Natural killer cell treated with Interleukin-12 subunit alpha and Interleukin-12 subunit beta and Interleukin-15 and Interleukin-18, amount 100 ng/mL, for 72 hours (primary cell): ENCODE measurements at regions not wholly inside any gene's neighbourhood (a gene's known extent, or its start where the extent isn't known, plus 50 kb on each side); places are given as distances from the start of the nearest gene placed in this dataset.
"Not testable (repeated sequence)": the region's sequence is repeated elsewhere in the genome, so short reads cannot be mapped to it uniquely, and the experiment has no call there.

Experiments
- ATAC-seq, 2 donors: fragments of 150-1000 bp; cut with Tn5 transposase in 1 of 2; sonication (Bioruptor Pico), chemical (Tn5 transposase) in 1 of 2; 2 replicates each; pipeline ENCODE4 v1.10.0; 2021
- DNase-seq: peaks from one replicate; pipeline ENCODE4 v3.0.0; 2022; ENCODE audit warnings: low spot score
- H3K27ac Mint-ChIP-seq, 2 donors: 1 replicate in 1 of 2; 2 replicates in 1 of 2; pipeline ENCODE4 v1.8.0; 2022; ENCODE audit warnings: mixed read lengths in 2 of 2, mild to moderate bottlenecking in 1 of 2, moderate library complexity in 1 of 2
- H3K27me3 Mint-ChIP-seq, 2 donors: 1 replicate in 1 of 2; 2 replicates in 1 of 2; pipeline ENCODE4 v1.8.0; 2022; ENCODE audit warnings: mixed read lengths in 2 of 2
- H3K36me3 Mint-ChIP-seq: one replicate; pipeline ENCODE4 v1.8.0; 2022; ENCODE audit warnings: mixed read lengths
- H3K4me1 Mint-ChIP-seq, 2 donors: 1 replicate in 1 of 2; 2 replicates in 1 of 2; pipeline ENCODE4 v1.8.0; 2022; ENCODE audit warnings: low read depth in 2 of 2, mixed read lengths in 2 of 2, mild to moderate bottlenecking in 1 of 2
- H3K4me3 Mint-ChIP-seq: one replicate; pipeline ENCODE4 v1.8.0; 2022; ENCODE audit warnings: mixed read lengths
- H3K9me3 Mint-ChIP-seq: 2 replicates; pipeline ENCODE4 v1.8.0; 2022; ENCODE audit warnings: mixed read lengths

DNA sequence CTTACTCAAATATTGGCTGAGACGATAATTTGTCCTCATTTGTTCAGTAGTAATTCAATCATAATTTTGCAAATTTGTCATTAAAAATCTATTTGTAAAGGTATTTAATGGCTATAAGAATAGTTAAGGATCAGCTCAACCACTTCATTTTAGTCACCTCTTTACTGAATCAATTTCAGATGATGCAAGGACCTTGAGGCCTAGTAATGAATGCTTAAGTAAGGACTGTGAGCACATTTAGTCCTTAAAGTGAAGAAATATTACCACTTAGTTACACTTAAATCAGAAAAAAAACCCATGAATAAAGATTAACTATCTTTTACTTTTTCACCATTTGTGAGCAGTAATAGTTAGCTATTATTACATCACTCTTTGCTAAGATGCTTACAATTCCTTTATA is 778.9 kb downstream of the CCDC85A start:
- ATAC-seq (no peak), DNase-seq (no peak)
- Mint-ChIP-seq H3K27ac (no peak overlapping the region), H3K27me3 (no peaks in the 10 kb centered on the region), H3K4me1 (no peaks in the 10 kb centered on the region), H3K36me3 (peaks cover 12% of the 10 kb centered on the region), H3K4me3 (no peak overlapping the region), H3K9me3 (peaks cover 8% of the 10 kb centered on the region)

DNA sequence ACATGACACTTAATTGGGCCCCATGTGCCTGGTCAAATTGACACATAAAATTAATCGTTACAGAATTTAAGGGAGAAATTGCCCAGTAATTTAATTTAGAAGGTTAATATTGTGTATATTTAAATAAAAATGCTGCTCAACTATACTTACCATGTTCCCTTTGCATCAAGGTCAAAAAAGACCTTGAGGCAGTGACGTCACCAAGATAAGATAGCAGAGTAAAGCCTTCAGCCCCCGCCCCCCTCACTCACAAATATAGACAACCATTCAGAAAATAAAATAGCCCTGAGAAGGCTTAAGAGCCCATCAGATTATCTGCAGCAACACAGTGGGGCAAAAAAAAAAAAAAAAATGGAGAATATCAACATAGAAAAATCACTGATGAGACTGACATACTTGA is 785.7 kb downstream of the CCDC85A start:
- Mint-ChIP-seq H3K4me3 (no peak overlapping the region), H3K27ac (no peak overlapping the region), H3K4me1 (no peaks in the 10 kb centered on the region), H3K27me3 (no peaks in the 10 kb centered on the region), H3K36me3 (peaks cover 4% of the 10 kb centered on the region), H3K9me3 (peaks cover 26% of the 10 kb centered on the region)
- no peak for ATAC-seq
- no peak for DNase-seq

DNA sequence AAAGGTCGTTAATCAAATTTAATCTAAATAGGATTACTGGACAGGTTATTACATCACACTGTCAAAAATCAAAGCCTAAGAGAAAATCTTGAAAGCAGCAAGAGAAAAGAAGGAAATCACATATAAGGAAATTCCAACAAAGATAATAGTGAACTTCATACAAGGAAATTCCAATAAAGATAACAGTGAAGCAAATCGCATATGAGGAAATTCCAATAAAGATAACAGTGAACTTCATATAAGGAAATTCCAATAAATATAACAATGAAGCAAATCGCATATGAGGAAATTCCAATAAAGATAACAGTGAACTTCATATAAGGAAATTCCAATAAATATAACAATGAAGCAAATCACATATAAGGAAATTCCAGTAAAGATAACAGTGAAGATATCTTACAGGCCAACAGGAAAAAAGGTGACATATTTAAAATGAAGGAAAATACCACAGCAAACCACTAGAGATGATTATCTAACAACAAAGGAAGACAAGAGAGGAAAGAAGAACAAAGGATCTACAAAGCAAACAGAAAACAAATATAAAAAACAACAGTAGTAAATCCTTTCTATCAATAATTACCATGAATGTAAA is 787.7 kb downstream of the CCDC85A start:
- ATAC-seq (no peak), DNase-seq (no peak)
- peaks cover 26% of the 10 kb centered on the region for H3K9me3 Mint-ChIP-seq
- peaks cover 4% of the 10 kb centered on the region for H3K36me3 Mint-ChIP-seq
- H3K27ac Mint-ChIP-seq: no peak overlapping the region
- H3K4me1 Mint-ChIP-seq: no peaks in the 10 kb centered on the region
- no peaks in the 10 kb centered on the region for H3K27me3 Mint-ChIP-seq
- no peak overlapping the region for H3K4me3 Mint-ChIP-seq

DNA sequence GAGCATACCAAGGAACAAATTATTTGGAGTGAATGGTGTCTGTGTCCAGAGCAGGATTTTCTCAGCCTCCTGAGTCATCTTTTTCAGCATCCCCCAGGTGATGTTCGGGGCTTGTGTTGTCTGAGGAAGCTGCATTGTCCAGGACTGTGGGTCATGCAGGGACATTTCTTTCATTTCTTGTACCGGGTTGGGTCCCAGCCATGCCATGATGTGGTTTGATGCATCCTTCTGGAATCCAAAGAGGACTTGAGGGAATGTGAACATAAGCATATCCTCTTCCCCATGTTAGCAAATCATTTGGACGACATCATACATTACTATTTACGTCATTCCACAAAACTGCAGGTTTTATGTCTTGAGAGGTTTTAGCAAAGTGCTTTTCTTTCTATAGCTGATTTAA is 797.8 kb downstream of the CCDC85A start:
- peaks cover 22% of the 10 kb centered on the region for H3K9me3 Mint-ChIP-seq
- DNase-seq (no peak), ATAC-seq (no peak)
- H3K4me3 Mint-ChIP-seq: no peak overlapping the region
- no peaks in the 10 kb centered on the region for H3K27me3 Mint-ChIP-seq
- no peaks in the 10 kb centered on the region for H3K4me1 Mint-ChIP-seq
- no peak overlapping the region for H3K27ac Mint-ChIP-seq
- H3K36me3 Mint-ChIP-seq: peaks cover 10% of the 10 kb centered on the region

DNA sequence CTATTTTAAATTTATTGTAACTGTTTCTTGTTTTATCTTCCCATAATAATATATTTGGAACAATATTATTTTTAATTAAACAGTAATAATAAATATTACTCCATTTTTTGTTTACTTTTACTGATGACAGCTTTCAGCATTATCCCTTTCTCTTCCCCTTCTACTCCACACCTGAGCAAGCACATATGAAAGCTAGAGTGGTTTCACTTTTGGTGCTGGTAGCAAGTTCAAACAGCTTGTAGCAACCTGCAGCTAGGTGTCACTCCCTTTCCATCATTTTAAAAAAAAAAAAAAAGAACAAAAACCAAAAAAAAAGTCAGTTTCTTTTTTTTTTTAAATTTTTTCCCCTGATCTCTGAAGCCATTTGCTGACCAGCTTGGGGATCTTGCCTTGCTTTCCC is 801.8 kb downstream of the CCDC85A start:
- ATAC-seq (no peak), DNase-seq (no peak)
- no peak overlapping the region for H3K27ac Mint-ChIP-seq
- H3K9me3 Mint-ChIP-seq: peaks cover 13% of the 10 kb centered on the region
- H3K36me3 Mint-ChIP-seq: peaks cover 6% of the 10 kb centered on the region
- no peaks in the 10 kb centered on the region for H3K27me3 Mint-ChIP-seq
- no peaks in the 10 kb centered on the region for H3K4me1 Mint-ChIP-seq
- no peak overlapping the region for H3K4me3 Mint-ChIP-seq

DNA sequence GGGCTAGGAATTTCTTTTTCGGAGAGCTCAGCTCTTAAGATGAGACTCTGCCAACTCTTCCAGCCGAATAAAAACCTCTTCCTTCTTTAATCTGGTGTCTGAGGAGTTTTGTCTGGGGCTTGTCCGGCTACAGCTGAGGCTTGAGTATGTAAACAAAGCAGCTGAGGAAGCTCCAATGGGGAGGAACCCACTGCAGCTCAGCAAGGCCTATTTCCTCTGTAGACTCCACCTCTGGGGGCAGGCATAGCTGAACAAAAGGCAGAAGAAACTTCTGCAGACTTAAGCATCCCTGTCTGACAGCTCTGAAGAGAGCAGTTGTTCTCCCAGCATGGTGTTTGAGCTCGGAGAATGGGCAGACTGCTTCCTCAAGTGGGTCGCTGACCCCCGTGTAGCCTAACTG is 838.7 kb downstream of the CCDC85A start:
- Mint-ChIP-seq H3K9me3 (peaks cover 15% of the 10 kb centered on the region), H3K4me1 (no peaks in the 10 kb centered on the region), H3K36me3 (peaks cover 6% of the 10 kb centered on the region), H3K27me3 (no peaks in the 10 kb centered on the region), H3K4me3 (no peak overlapping the region), H3K27ac (no peak overlapping the region)
- ATAC-seq (no peak), DNase-seq (no peak)

DNA sequence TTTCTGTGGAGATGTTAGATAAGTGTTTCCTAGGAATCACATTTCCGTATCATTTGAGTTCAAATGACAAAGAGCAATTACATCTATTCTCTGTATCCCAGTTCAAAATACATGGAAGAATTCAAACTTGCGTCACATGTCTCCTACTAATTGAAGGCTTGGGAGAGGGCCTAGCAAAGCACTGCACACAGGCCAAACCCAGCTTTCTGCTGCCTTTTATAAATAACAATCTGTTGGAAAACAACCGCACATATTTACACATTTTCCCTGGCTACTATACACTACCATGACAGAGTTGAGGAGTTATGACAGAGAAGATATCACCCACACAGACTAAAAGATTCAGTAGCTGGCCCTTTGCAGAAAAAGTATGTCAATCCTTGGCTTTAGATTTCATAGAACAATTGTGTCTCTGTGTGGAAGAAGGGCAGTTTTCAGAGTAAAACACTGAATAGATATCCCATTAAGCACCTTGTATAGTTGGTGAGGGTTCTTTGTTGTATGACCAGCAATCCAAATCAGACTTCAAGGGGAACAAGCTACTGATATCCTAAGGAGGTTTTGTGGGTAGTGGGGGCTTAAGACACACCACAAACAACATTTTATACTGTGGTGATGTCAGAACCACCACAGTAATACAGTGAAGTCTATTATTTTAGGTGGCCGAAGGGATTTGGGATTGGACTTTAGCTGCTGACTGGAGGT is 861.3 kb downstream of the CCDC85A start:
- Mint-ChIP-seq H3K4me3 (no peak overlapping the region), H3K4me1 (no peaks in the 10 kb centered on the region), H3K27me3 (no peaks in the 10 kb centered on the region), H3K27ac (no peak overlapping the region), H3K9me3 (peaks cover 23% of the 10 kb centered on the region), H3K36me3 (peaks cover 6% of the 10 kb centered on the region)
- ATAC-seq (no peak), DNase-seq (no peak)

DNA sequence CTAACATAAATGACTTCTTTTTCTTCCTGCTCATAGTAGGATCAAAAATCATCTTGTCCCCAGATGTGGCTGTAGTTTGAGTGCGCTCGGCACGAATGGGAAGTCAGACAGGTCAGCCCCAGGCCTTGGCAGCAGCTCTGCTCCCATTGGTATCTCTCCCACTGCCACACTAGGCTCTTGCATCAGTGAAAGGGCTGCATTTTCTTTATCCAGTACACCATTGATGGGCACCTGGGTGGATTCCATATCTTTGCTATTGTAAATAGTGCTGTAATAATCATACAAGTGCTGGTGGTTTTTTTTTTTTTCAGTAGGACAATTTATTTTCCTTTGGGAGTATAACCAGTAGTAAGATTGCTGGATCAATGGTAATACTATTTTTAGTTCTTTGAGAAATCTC is 865.5 kb downstream of the CCDC85A start:
- no peaks in the 10 kb centered on the region for H3K36me3 Mint-ChIP-seq
- DNase-seq (no peak), ATAC-seq (no peak)
- H3K4me1 Mint-ChIP-seq: no peaks in the 10 kb centered on the region
- H3K27ac Mint-ChIP-seq: no peak overlapping the region
- H3K27me3 Mint-ChIP-seq: no peaks in the 10 kb centered on the region
- peaks cover 19% of the 10 kb centered on the region for H3K9me3 Mint-ChIP-seq
- H3K4me3 Mint-ChIP-seq: no peak overlapping the region

DNA sequence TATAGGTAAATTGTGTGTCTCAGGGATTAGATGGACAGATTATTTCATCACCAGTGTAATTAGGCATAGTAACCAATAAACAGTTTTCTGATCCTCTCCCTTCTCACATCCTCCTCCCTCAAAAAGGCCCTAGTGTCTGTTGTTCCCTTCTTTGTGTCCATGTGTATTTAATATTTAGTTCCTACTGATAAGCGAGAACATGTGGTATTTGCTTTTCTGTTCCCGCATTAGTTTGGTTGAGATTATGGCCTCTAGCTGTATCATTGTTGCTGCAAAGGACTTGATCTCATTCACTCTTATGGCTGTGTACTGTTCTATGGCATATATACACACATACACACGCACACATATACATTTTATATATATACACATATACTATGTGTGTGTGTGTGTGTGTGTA is 866.2 kb downstream of the CCDC85A start:
- peaks cover 17% of the 10 kb centered on the region for H3K9me3 Mint-ChIP-seq
- no peaks in the 10 kb centered on the region for H3K27me3 Mint-ChIP-seq
- H3K4me1 Mint-ChIP-seq: no peaks in the 10 kb centered on the region
- H3K36me3 Mint-ChIP-seq: no peaks in the 10 kb centered on the region
- no peak overlapping the region for H3K4me3 Mint-ChIP-seq
- DNase-seq (no peak), ATAC-seq (no peak)
- no peak overlapping the region for H3K27ac Mint-ChIP-seq

DNA sequence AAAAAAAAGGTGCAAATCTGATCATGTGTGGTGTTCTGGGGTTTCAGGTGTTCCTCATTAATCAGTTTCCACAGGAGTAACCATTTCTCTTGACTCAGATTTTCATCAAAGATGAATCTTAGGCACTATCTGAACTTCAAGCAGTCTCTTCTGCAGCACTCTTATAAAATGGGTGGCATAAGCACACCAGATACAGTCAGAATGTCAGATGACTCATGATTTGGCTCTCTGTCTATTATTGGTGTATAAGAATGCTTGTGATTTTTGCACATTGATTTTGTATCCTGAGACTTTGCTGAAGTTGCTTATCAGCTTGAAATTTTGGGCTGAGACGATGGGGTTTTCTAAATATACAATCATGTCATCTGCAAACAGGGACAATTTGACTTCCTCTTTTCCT is 882.5 kb downstream of the CCDC85A start:
- H3K4me3 Mint-ChIP-seq, ATAC-seq: not testable (repeated sequence)
- peaks cover 22% of the 10 kb centered on the region for H3K9me3 Mint-ChIP-seq

DNA sequence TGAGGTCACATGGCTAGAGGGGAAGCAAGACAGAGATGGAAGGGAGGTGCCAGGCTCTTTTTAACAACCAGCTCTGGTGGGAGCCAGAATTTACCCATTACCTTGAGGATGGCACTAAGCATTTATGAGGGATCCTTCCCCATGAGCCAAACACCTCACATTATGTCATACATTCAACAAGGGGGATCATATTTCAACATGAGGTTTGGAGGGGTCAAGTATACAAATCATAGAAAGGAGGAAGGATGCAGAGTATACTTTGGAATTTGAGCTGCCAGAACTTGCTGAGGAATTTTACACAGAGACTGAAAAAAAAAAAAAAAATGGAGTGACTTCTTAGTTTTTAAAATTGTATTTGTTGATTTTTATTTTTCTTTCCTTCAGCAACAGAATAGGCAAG is 891.4 kb downstream of the CCDC85A start:
- no peak overlapping the region for H3K4me3 Mint-ChIP-seq
- H3K9me3 Mint-ChIP-seq: peaks cover 19% of the 10 kb centered on the region
- H3K27me3 Mint-ChIP-seq: no peaks in the 10 kb centered on the region
- H3K4me1 Mint-ChIP-seq: no peaks in the 10 kb centered on the region
- H3K27ac Mint-ChIP-seq: no peak overlapping the region
- no peak for DNase-seq
- H3K36me3 Mint-ChIP-seq: peaks cover 10% of the 10 kb centered on the region
- no peak for ATAC-seq

More for the DNA sequence above, 882.5 kb downstream of the CCDC85A start:
- not testable (repeated sequence) for DNase-seq, H3K27ac Mint-ChIP-seq, H3K27me3 Mint-ChIP-seq, H3K4me1 Mint-ChIP-seq, H3K36me3 Mint-ChIP-seq

DNA sequence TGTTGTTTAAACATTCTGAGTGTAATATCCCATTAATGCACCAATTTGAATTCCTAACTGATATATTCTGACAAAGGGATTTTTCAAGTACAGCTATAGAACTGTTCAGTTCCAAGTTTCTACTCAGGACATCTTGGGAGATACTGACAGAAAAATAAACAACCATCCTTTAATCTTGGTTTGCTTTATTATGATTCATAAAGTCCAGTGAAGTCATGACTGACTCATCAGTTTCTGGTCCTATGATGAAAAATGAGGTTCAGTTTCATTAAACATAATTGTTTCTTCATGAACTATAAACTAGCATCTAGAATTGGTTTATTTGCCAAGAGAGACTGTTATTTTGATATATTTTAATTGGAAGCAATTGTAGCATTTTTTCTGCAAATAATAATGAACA is 896.2 kb downstream of the CCDC85A start:
- H3K27ac Mint-ChIP-seq: no peak overlapping the region
- H3K36me3 Mint-ChIP-seq: peaks cover 9% of the 10 kb centered on the region
- ATAC-seq (no peak), DNase-seq (no peak)
- no peak overlapping the region for H3K4me3 Mint-ChIP-seq
- H3K4me1 Mint-ChIP-seq: no peaks in the 10 kb centered on the region
- peaks cover 18% of the 10 kb centered on the region for H3K9me3 Mint-ChIP-seq
- no peaks in the 10 kb centered on the region for H3K27me3 Mint-ChIP-seq

DNA sequence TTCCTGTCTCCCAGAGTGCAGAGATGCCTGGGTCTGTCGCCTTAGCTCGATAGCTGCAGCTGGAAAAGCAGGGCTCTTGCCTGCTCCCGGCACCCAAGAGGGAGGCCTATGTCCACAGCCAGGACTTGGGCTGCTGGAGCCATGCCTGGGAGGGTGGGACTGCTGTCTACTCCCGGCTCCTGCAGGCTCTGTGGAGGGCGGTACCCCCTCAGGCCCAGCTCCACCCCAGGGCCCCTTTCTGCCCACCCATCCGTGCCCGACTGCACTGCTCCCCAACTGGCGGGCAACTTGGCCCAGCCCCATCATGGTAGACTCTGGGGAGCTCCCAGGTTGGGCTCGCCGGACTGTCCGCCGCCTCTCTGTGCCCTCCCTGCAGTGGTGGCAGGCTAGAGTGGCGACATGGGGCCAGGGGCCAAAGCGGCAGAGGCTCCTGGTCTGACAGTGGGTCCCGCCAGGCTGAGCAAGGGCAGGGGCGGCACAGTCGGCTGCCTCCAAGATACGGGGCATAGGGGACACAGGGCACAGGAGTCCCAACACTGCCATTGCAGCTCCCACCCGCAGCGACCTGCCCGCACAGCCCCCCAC is 901.0 kb downstream of the CCDC85A start:
- Mint-ChIP-seq H3K9me3 (peaks cover 17% of the 10 kb centered on the region), H3K36me3 (peaks cover 13% of the 10 kb centered on the region), H3K4me1 (no peaks in the 10 kb centered on the region), H3K27me3 (no peaks in the 10 kb centered on the region), H3K4me3 (no peak overlapping the region), H3K27ac (no peak overlapping the region)
- DNase-seq: no peak
- ATAC-seq: no peak

DNA sequence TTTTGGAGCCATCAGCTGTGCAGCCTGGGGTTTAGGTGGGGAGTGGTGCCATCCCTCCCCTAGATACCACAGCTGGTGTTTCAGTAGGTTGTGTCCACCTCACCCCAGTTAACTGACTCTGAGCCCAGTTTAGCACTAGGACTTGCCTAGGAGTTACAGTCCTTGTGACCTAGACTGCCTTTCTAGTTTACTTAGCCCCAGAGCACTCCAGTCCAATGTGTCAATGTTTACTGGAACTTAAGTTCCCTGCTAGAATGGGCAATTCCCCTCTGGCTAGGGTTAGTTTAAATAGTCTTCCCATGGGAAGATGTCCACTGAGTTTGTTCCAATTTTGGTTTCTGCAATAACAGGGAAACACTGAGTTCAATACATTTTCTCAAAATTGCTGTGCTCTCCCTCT is 909.2 kb downstream of the CCDC85A start:
- H3K9me3 Mint-ChIP-seq: no peaks in the 10 kb centered on the region
- no peak for DNase-seq
- no peaks in the 10 kb centered on the region for H3K36me3 Mint-ChIP-seq
- no peaks in the 10 kb centered on the region for H3K4me1 Mint-ChIP-seq
- no peak overlapping the region for H3K4me3 Mint-ChIP-seq
- H3K27ac Mint-ChIP-seq: no peak overlapping the region
- ATAC-seq: no peak
- H3K27me3 Mint-ChIP-seq: no peaks in the 10 kb centered on the region
